BE2C (cell line): ENCODE measurements at regions not wholly inside any gene's neighbourhood (a gene's known extent, or its start where the extent isn't known, plus 50 kb on each side); places are given as distances from the start of the nearest gene placed in this dataset.
"Not testable (repeated sequence)": the region's sequence is repeated elsewhere in the genome, so short reads cannot be mapped to it uniquely, and the experiment has no call there.

ENCODE experiments used
- DNase-seq: peaks from one replicate; pipeline ENCODE4 v3.0.0-alpha.2; 2020
- H3K27me3 ChIP-seq: fragments of 250-450 bp; sonication (Bioruptor Pico); 2 replicates; pipeline ENCODE4 v1.5.1; 2020; ENCODE audit warnings: mild to moderate bottlenecking
- H3K36me3 ChIP-seq: fragments of 250-450 bp; sonication (Bioruptor Pico); 2 replicates; pipeline ENCODE4 v1.5.1; 2020; ENCODE audit warnings: mild to moderate bottlenecking
- H3K4me1 ChIP-seq: fragments of 250-450 bp; sonication (Bioruptor Pico); 2 replicates; pipeline ENCODE4 v1.5.1; 2020
- H3K4me3 ChIP-seq: 2 replicates; pipeline ENCODE4 v1.5.1; 2011; ENCODE audit warnings: low read depth, low read length
- H3K9me3 ChIP-seq: fragments of 250-450 bp; sonication (Bioruptor Pico); 2 replicates; pipeline ENCODE4 v1.5.1; 2020
- CTCF ChIP-seq: IDR thresholded peaks from 2 replicates; pipeline ENCODE4 v1.5.1; 2012; ENCODE audit warnings: mild to moderate bottlenecking, low read depth, low read length

GRCh38 chr7:115218076-115218475, 296.2 kb downstream of the MDFIC start:
- no peak overlapping the region for H3K4me3 ChIP-seq
- DNase-seq: no peak
- H3K9me3 ChIP-seq: no peaks in the 10 kb centered on the region
- 0 out of 2 replicates have a peak, but pooled peaks cover 2% of the 10 kb centered on the region for H3K27me3 ChIP-seq
- H3K36me3 ChIP-seq: no peaks in the 10 kb centered on the region
- H3K4me1 ChIP-seq: no peaks in the 10 kb centered on the region
- no peak for TF ChIP-seq CTCF

GRCh38 chr7:115217373-115217772, 295.5 kb downstream of the MDFIC start:
- TF ChIP-seq CTCF: no peak
- H3K36me3 ChIP-seq: no peaks in the 10 kb centered on the region

GRCh38 chr7:115216652-115217051, 294.8 kb downstream of the MDFIC start:
- no peak for TF ChIP-seq CTCF
- H3K36me3 ChIP-seq: no peaks in the 10 kb centered on the region
- no peak overlapping the region for H3K4me3 ChIP-seq
- H3K9me3 ChIP-seq: no peaks in the 10 kb centered on the region
- no peaks in the 10 kb centered on the region for H3K4me1 ChIP-seq
- DNase-seq: no peak
- 0 out of 2 replicates have a peak, but pooled peaks cover 2% of the 10 kb centered on the region for H3K27me3 ChIP-seq

More at GRCh38 chr7:115217373-115217772, 295.5 kb downstream of the MDFIC start:
- Histone ChIP-seq H3K9me3 (no peaks in the 10 kb centered on the region), H3K4me1 (no peaks in the 10 kb centered on the region), H3K4me3 (no peak overlapping the region), H3K27me3 (0 out of 2 replicates have a peak, but pooled peaks cover 2% of the 10 kb centered on the region)
- DNase-seq: no peak

GRCh38 chr7:115211171-115211570, 289.3 kb downstream of the MDFIC start:
- TF ChIP-seq CTCF: no peak
- Histone ChIP-seq H3K4me3 (no peak overlapping the region), H3K4me1 (no peaks in the 10 kb centered on the region), H3K9me3 (no peaks in the 10 kb centered on the region), H3K27me3 (0 out of 2 replicates have a peak, but pooled peaks cover under 1% of the 10 kb centered on the region), H3K36me3 (no peaks in the 10 kb centered on the region)
- DNase-seq: no peak

- Histone ChIP-seq H3K36me3 (no peaks in the 10 kb centered on the region), H3K27me3 (no peaks in the 10 kb centered on the region), H3K9me3 (no peaks in the 10 kb centered on the region), H3K4me1 (no peaks in the 10 kb centered on the region), H3K4me3 (no peak overlapping the region)
- no peak for DNase-seq
- no peak for TF ChIP-seq CTCF
Measured at GRCh38 chr7:115210552-115210951, 288.7 kb downstream of the MDFIC start.

GRCh38 chr7:115208710-115209560, 287.0 kb downstream of the MDFIC start:
- no peak for DNase-seq
- Histone ChIP-seq H3K9me3 (no peaks in the 10 kb centered on the region), H3K27me3 (no peaks in the 10 kb centered on the region), H3K36me3 (no peaks in the 10 kb centered on the region), H3K4me1 (no peaks in the 10 kb centered on the region), H3K4me3 (no peak overlapping the region)
- TF ChIP-seq CTCF: no peak

- not testable (repeated sequence) for H3K4me3 ChIP-seq, H3K4me1 ChIP-seq, H3K36me3 ChIP-seq, H3K9me3 ChIP-seq, DNase-seq, H3K27me3 ChIP-seq
Measured at GRCh38 chr7:115206374-115206773, 284.5 kb downstream of the MDFIC start.
